H9 (cell line): ENCODE measurements at regions not wholly inside any gene's neighbourhood (a gene's known extent, or its start where the extent isn't known, plus 50 kb on each side); places are given as distances from the start of the nearest gene placed in this dataset.

Experiments
- DNase-seq: peaks from one replicate; pipeline ENCODE4 v3.0.0-alpha.2; 2017
- H2AFZ ChIP-seq: one replicate; pipeline ENCODE4 v1.6.1; 2013; ENCODE audit warnings: mild to moderate bottlenecking, low read length, control low read depth, moderate library complexity
- H2AK5ac ChIP-seq: 2 replicates; pipeline ENCODE4 v1.6.1; 2013; ENCODE audit warnings: low read length, control low read depth, mixed read lengths; ENCODE audit not compliant: insufficient read length
- H2BK120ac ChIP-seq: one replicate; pipeline ENCODE4 v1.6.1; 2013; ENCODE audit warnings: low read depth, mild to moderate bottlenecking, low read length, control low read depth, inconsistent platforms; ENCODE audit not compliant: poor library complexity, severe bottlenecking
- H2BK12ac ChIP-seq: 2 replicates; pipeline ENCODE4 v1.6.1; 2013; ENCODE audit warnings: low read length, control low read depth, mixed read lengths, low read depth; ENCODE audit not compliant: insufficient read length
- H2BK15ac ChIP-seq: 2 replicates; pipeline ENCODE4 v1.6.1; 2013; ENCODE audit warnings: low read depth, low read length, control low read depth
- H2BK20ac ChIP-seq: one replicate; pipeline ENCODE4 v1.6.1; 2013; ENCODE audit warnings: low read depth, mild to moderate bottlenecking, low read length, control low read depth, inconsistent platforms; ENCODE audit not compliant: poor library complexity, severe bottlenecking
- H2BK5ac ChIP-seq: 2 replicates; pipeline ENCODE4 v1.6.1; 2013; ENCODE audit warnings: low read length, control low read depth, mixed read lengths; ENCODE audit not compliant: insufficient read length
- H3K14ac ChIP-seq: 2 replicates; pipeline ENCODE4 v1.6.1; 2013; ENCODE audit warnings: low read length, control low read depth; ENCODE audit not compliant: insufficient read depth
- H3K18ac ChIP-seq: 2 replicates; pipeline ENCODE4 v1.6.1; 2013; ENCODE audit warnings: low read depth, mild to moderate bottlenecking, mixed read lengths, low read length, control low read depth; ENCODE audit not compliant: insufficient read length
- H3K23ac ChIP-seq: 2 replicates; pipeline ENCODE4 v1.6.1; 2013; ENCODE audit warnings: low read length, control low read depth, mixed read lengths, low read depth; ENCODE audit not compliant: insufficient read length
- H3K23me2 ChIP-seq: 2 replicates; pipeline ENCODE4 v1.6.1; 2013; ENCODE audit warnings: low read depth, mild to moderate bottlenecking, mixed read lengths, low read length, control low read depth; ENCODE audit not compliant: insufficient read length, poor library complexity, severe bottlenecking
- H3K27ac ChIP-seq: 2 replicates; pipeline ENCODE4 v1.5.1; 2013; ENCODE audit warnings: low read length, control low read depth, mixed read lengths, low read depth; ENCODE audit not compliant: insufficient read length
- H3K27me3 ChIP-seq: 2 replicates; pipeline ENCODE4 v1.6.1; 2013; ENCODE audit warnings: low read length, control low read depth, inconsistent platforms; ENCODE audit not compliant: insufficient read depth
- H3K4ac ChIP-seq: 2 replicates; pipeline ENCODE4 v1.6.1; 2013; ENCODE audit warnings: low read depth, mild to moderate bottlenecking, control low read depth, inconsistent platforms, low read length, moderate library complexity
- H3K4me1 ChIP-seq: 2 replicates; pipeline ENCODE4 v1.6.1; 2013; ENCODE audit warnings: low read length, control low read depth, inconsistent platforms; ENCODE audit not compliant: insufficient read depth
- H3K4me2 ChIP-seq: 2 replicates; pipeline ENCODE4 v1.6.1; 2013; ENCODE audit warnings: low read length, control low read depth, mixed read lengths; ENCODE audit not compliant: insufficient read length, insufficient read depth
- H3K56ac ChIP-seq: 2 replicates; pipeline ENCODE4 v1.6.1; 2013; ENCODE audit warnings: low read depth, mild to moderate bottlenecking, mixed read lengths, low read length, control low read depth; ENCODE audit not compliant: insufficient read length
- H3K79me1 ChIP-seq: 2 replicates; pipeline ENCODE4 v1.6.1; 2013; ENCODE audit warnings: low read depth, mild to moderate bottlenecking, moderate library complexity, low read length, control low read depth, inconsistent platforms; ENCODE audit not compliant: insufficient read depth, poor library complexity, severe bottlenecking
- H3K79me2 ChIP-seq: 2 replicates; pipeline ENCODE4 v1.6.1; 2013; ENCODE audit warnings: low read length, control low read depth, inconsistent platforms; ENCODE audit not compliant: insufficient read depth
- H3K9ac ChIP-seq: 2 replicates; pipeline ENCODE4 v1.6.1; 2013; ENCODE audit warnings: low read length, control low read depth, mixed read lengths; ENCODE audit not compliant: insufficient read length; ENCODE audit errors: extremely low read depth
- H3K9me3 ChIP-seq: one replicate; pipeline ENCODE4 v1.6.1; 2013; ENCODE audit warnings: low read depth, low read length, inconsistent platforms; ENCODE audit not compliant: control insufficient read depth
- H3T11ph ChIP-seq: one replicate; pipeline ENCODE4 v1.6.1; 2013; ENCODE audit warnings: mild to moderate bottlenecking, low read length, control low read depth, inconsistent platforms
- H4K20me1 ChIP-seq: one replicate; pipeline ENCODE4 v1.6.1; 2013; ENCODE audit not compliant: control insufficient read depth, insufficient read length, insufficient read depth
- H4K5ac ChIP-seq: 2 replicates; pipeline ENCODE4 v1.6.1; 2013; ENCODE audit warnings: low read depth, mild to moderate bottlenecking, mixed read lengths, low read length, control low read depth; ENCODE audit not compliant: insufficient read length
- H4K8ac ChIP-seq: replicated peaks from 2 replicates; pipeline ENCODE4 v1.6.1; 2013; ENCODE audit warnings: low read length, control low read depth, mixed read lengths, low read depth; ENCODE audit not compliant: insufficient read length
- H4K91ac ChIP-seq: 2 replicates; pipeline ENCODE4 v1.6.1; 2013; ENCODE audit warnings: low read depth, mild to moderate bottlenecking, moderate library complexity, mixed read lengths, low read length, control low read depth; ENCODE audit not compliant: insufficient read length
- H3K27ac Mint-ChIP-seq, 3 experiments: 2 replicates in 2 of 3; 3 replicates in 1 of 3; pipeline ENCODE4 v1.8.0; 2020 to 2021; ENCODE audit warnings: mixed read lengths in 3 of 3, mild to moderate bottlenecking in 1 of 3, moderate library complexity in 1 of 3
- H3K27me3 Mint-ChIP-seq: 2 replicates; pipeline ENCODE4 v1.8.0; 2021; ENCODE audit warnings: low read depth, mild to moderate bottlenecking, moderate library complexity, mixed read lengths
- H3K36me3 Mint-ChIP-seq, 3 experiments: 2 replicates in 2 of 3; 3 replicates in 1 of 3; pipeline ENCODE4 v1.8.0; 2020 to 2021; ENCODE audit warnings: low read depth in 3 of 3, mixed read lengths in 3 of 3; ENCODE audit not compliant: insufficient read depth in 1 of 3
- H3K4me1 Mint-ChIP-seq, 2 experiments: 2 replicates each; pipeline ENCODE4 v1.8.0; 2020; ENCODE audit warnings: mixed read lengths in 2 of 2
- H3K4me3 Mint-ChIP-seq, 2 experiments: 2 replicates in 1 of 2; 3 replicates in 1 of 2; pipeline ENCODE4 v1.8.0; 2020 to 2021; ENCODE audit warnings: mild to moderate bottlenecking in 2 of 2, mixed read lengths in 2 of 2, moderate library complexity in 1 of 2
- H3K9me3 Mint-ChIP-seq, 2 experiments: 2 replicates in 1 of 2; 3 replicates in 1 of 2; pipeline ENCODE4 v1.8.0; 2020; ENCODE audit warnings: mild to moderate bottlenecking in 2 of 2, mixed read lengths in 2 of 2, moderate library complexity in 1 of 2
- CTCF ChIP-seq: fragments of 200-600 bp; sonication (generic); conservative IDR thresholded peaks from 3 replicates; pipeline ENCODE4 v1.8.0; 2021; ENCODE audit warnings: antibody characterized with exemption, mild to moderate bottlenecking
- WGBS: extraction: QIAGEN DNeasy Blood & Tissue Kit; methylation state at CpG from one replicate; pipeline ENCODE4 v1.1.7; 2013; ENCODE audit warnings: missing lambda C conversion rate, low lambda C conversion rate, mixed read lengths; ENCODE audit not compliant: insufficient read length; ENCODE audit errors: extremely low coverage; 5-methylcytosine and 5-hydroxymethylcytosine counted together

GRCh38 chr3:65200310-65200970 is 512.6 kb upstream of the ADAMTS9 start:
- H3K27ac Mint-ChIP-seq = no peak overlapping the region
- Histone ChIP-seq H4K20me1 (no peaks in the 10 kb centered on the region), H3K79me1 (no peaks in the 10 kb centered on the region), H3K56ac (no peak overlapping the region), H2BK120ac (no peak overlapping the region), H3K9ac (no peak overlapping the region), H2BK5ac (no peak overlapping the region), H3K14ac (no peak overlapping the region), H3K23ac (no peak overlapping the region), H3T11ph (no peak overlapping the region), H2BK15ac (no peak overlapping the region), H3K4me1 (no peaks in the 10 kb centered on the region), H3K18ac (no peak overlapping the region), H4K91ac (no peak overlapping the region), H3K27ac (no peak overlapping the region), H4K5ac (no peak overlapping the region), H3K4ac (no peak overlapping the region), H3K27me3 (no peaks in the 10 kb centered on the region), H2BK12ac (no peak overlapping the region), H3K23me2 (no peaks in the 10 kb centered on the region), H3K4me2 (no peak overlapping the region), H2BK20ac (no peak overlapping the region), H2AFZ (no peak overlapping the region), H2AK5ac (no peak overlapping the region), H3K9me3 (no peaks in the 10 kb centered on the region), H4K8ac (no peak overlapping the region), H3K79me2 (no peaks in the 10 kb centered on the region)
- H3K27me3 Mint-ChIP-seq = no peaks in the 10 kb centered on the region
- WGBS = no CpG with 5 or more reads among the region's 5 CpGs
- H3K36me3 Mint-ChIP-seq = no peaks in the 10 kb centered on the region
- no peaks in the 10 kb centered on the region for H3K9me3 Mint-ChIP-seq
- peaks cover 6 to 7% of the 10 kb centered on the region in 2 experiments for H3K4me1 Mint-ChIP-seq
- no peak for TF ChIP-seq CTCF
- DNase-seq = no peak
- H3K4me3 Mint-ChIP-seq = no peak overlapping the region
